Fibroblast of villous mesenchyme (primary cell): ENCODE measurements at regions not wholly inside any gene's neighbourhood (a gene's known extent, or its start where the extent isn't known, plus 50 kb on each side); places are given as distances from the start of the nearest gene placed in this dataset.
A peak's percentile ranks its signal among the peaks of the same experiment; 100 is the strongest.
"Not testable (repeated sequence)": the region's sequence is repeated elsewhere in the genome, so short reads cannot be mapped to it uniquely, and the experiment has no call there.

Experiments used
- DNase-seq: peaks from one replicate; pipeline ENCODE4 v3.0.0-alpha.2; 2010; ENCODE audit warnings: low read depth
- H3K4me3 ChIP-seq: 2 replicates; pipeline ENCODE4 v1.5.1; 2011; ENCODE audit warnings: low read depth, mild to moderate bottlenecking, low read length
- TF ChIP-seq, protein P1 (sequence below): IDR thresholded peaks from 2 replicates; pipeline ENCODE4 v1.5.1; 2012; ENCODE audit warnings: low read depth, mild to moderate bottlenecking, low read length; ENCODE audit not compliant: insufficient read depth

DNA sequence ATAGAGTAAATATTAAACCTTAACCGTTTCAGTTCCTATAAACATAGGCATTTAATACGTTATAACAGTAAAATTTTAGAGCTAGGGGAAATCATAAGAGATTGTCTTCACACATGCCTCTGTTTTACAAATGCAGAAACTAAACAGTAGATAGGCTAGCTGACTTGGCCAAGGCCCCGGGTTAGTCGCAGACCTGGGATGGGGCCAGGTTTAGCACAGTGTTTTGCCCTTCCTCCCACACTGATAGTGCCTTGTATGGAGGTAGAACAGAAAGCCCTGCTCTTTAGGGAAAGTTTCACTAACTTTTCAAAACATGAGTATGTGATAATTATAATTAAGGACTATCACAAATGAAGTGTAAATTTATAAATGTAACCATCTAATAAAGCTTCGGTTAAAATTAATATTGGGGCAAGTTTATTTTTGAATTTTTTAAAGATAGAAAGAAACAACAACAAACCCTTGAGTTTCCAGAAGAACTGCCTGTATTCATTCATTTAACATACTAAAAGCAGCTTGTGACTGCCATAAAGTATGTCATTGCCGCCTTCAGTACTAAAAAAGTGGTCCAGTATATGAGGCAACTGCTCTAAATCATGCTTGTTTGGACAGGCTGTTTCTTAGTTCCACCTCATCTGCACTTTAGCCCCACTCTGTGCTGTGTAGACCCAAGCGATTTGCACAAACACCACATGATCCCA lies 62.5 kb upstream of the LOC128125822 start:
- peak; percentile 80 for DNase-seq
- no peak overlapping the region for H3K4me3 ChIP-seq
- TF ChIP-seq, protein P1, sequence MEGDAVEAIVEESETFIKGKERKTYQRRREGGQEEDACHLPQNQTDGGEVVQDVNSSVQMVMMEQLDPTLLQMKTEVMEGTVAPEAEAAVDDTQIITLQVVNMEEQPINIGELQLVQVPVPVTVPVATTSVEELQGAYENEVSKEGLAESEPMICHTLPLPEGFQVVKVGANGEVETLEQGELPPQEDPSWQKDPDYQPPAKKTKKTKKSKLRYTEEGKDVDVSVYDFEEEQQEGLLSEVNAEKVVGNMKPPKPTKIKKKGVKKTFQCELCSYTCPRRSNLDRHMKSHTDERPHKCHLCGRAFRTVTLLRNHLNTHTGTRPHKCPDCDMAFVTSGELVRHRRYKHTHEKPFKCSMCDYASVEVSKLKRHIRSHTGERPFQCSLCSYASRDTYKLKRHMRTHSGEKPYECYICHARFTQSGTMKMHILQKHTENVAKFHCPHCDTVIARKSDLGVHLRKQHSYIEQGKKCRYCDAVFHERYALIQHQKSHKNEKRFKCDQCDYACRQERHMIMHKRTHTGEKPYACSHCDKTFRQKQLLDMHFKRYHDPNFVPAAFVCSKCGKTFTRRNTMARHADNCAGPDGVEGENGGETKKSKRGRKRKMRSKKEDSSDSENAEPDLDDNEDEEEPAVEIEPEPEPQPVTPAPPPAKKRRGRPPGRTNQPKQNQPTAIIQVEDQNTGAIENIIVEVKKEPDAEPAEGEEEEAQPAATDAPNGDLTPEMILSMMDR, result no peak

DNA sequence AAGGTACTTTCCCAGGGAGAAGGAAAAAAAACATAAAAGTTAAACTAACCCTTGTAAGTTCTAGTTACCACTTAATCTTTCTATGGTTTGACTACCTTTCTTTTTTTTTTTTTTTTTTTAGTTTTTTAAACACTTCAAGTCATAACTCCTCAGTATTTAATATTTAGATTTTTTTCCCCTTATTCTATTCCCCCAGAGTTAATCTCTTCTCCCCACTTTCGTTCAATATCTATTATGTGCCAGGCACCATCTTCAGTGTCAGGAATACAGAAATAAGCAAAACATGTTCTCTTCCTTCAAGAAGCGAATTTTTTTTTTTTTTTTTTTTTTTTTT lies 62.0 kb upstream of the LOC128125822 start:
- TF ChIP-seq, protein P1, result no peak
- no peak overlapping the region for H3K4me3 ChIP-seq
- DNase-seq, result no peak

DNA sequence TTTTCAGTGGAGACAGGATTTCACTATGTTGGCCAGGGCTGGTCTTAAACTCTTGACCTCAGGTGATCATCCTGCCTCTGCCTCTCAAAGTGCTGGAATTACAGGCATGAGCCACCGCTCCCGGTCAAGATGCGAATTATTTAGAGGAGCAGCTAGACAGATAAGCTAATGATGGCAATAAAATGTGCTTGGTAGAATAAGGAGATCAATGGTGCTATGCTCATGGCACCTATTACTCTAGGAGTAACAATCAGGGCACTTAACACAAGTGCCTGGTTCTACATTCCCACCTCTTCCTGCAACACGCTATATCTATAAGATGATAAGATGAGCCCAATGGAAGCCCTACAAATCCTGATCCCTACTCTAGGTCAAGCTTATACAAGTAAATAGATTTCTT lies 61.4 kb upstream of the LOC128125822 start:
- TF ChIP-seq, protein P1, result no peak
- DNase-seq, result no peak
- no peak overlapping the region for H3K4me3 ChIP-seq

DNA sequence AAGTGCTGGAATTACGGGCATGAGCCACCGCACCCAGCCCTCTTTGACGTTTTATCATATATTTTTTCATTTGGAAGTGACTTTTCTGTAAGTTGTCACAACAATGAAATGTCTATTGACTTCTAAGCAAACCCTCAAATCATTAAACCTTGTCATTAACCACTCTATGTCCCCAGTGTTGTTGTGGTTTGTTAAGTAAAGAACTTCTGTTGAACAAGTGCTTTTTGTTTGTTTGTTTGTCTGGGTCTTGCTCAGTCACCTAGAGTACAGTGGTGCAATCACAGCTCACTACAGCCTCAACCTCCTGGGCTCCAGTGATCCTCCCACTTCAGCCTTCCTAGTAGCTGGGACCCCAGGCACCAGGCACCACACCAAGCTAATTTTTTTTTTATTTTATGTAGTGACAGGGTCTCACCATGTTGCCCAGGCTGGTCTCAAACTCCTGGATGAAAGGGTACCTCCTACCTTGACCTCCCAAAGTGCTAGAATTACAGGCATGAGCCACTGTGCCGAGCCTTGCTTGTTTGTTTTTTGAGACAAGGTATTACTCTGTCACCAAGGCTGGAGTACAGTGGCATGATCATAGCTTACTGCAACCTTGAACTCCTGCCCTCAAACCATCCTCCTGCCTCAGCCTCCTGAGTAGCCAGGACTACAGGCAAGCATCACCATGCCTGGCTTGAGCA lies 57.6 kb upstream of the LOC128125822 start:
- H3K4me3 ChIP-seq, result no peak overlapping the region
- no peak for DNase-seq
- TF ChIP-seq, protein P1, result no peak

DNA sequence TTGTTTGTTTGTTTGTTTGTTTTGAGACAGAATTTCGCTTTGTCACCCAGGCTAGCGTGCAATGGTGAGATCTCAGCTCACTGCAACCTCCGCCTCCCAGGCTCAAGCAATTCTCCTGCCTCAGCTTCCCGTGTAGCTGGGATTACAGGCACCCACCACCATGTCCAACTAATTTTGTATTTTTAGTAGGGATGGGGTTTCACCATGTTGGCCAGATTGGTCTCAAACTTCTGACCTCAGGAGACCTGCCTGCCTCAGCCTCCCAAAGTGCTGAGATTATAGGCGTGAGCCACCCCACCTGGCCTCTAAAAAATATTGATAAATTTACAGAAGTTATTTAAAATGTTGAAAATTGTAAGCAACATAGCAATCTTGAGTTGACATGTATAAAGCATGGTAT lies 57.1 kb upstream of the LOC128125822 start:
- DNase-seq, H3K4me3 ChIP-seq: not testable (repeated sequence)

DNA sequence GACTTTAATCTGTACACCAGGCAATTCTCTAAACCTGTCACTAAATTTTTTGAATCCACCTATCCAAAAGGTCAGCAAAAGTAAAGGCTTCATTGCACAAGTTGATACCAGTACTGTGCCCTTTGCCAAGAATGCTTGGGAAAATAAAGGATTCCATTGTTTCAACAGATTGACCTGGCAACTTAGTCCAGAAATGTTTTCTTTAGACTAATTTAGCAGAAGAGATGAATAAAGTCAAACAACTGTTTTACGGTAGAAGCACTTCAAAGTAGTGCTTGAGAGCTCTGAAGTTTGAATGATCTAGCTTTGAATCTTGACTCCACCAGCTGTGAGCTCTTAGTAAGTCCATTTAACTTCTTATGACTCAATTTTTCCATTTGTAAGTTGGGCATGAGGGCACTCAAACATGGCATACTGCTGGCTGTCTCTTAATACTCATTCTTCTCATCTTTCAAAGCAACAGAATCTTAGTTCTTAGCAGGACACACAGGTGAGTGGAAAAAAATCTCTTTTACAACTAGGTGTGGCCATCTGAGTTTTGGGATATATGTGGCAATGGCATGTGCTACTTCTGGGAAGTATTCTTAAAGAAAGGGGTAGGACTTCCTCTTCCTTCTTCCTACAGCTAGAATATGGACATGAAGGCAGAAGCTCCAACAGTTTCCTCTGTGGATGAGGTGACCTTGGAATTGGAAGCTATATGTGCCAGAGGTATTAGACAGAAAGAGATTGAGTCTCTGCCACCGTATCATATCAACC lies 55.9 kb upstream of the LOC128125822 start:
- TF ChIP-seq, protein P1, result no peak
- DNase-seq, result no peak
- no peak overlapping the region for H3K4me3 ChIP-seq

DNA sequence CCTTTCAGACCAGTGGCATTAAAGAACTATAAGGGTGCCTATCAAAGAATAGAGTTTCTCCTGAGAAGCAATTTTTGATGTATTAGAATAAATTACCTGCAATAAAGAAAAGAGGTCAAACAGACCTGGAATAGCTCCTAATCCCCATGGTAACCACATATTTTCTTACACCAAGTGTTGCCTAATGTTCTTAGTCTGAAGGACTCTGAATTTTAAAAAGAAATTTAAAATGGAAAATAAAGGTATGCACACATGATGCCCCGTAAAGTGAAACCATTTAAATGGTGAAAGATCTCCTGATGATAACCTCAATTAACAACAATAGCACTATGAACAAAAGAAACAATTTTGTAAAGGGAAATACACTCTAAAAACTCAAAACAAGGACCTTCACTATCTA lies 55.1 kb upstream of the LOC128125822 start:
- TF ChIP-seq, protein P1, result no peak
- no peak for DNase-seq

More for the DNA sequence above, 55.1 kb upstream of the LOC128125822 start:
- H3K4me3 ChIP-seq, result no peak overlapping the region
